CD4-positive, alpha-beta T cell (primary cell): ENCODE measurements at regions not wholly inside any gene's neighbourhood (a gene's known extent, or its start where the extent isn't known, plus 50 kb on each side); places are given as distances from the start of the nearest gene placed in this dataset.

Source experiments
- ATAC-seq: fragments of 200-7000 bp; cut with Tn5 transposase; one replicate; pipeline ENCODE4 v1.10.0; 2022; ENCODE audit warnings: mild to moderate bottlenecking; ENCODE audit not compliant: poor library complexity
- CTCF ChIA-PET: fragments of 350-600 bp; sonication (Branson Sonifier 250); formaldehyde crosslinking; loops from one replicate; lab custom pipeline; 2021; ENCODE audit warnings: antibody characterized with exemption, inconsistent platforms; lab: Charles Lee
- POLR2A ChIA-PET: fragments of 350-600 bp; sonication (Branson Sonifier 250); formaldehyde crosslinking; loops from one replicate; lab custom pipeline; 2021; ENCODE audit warnings: antibody characterized with exemption, inconsistent platforms; lab: Charles Lee
- DNase-seq, 14 experiments: peaks; one replicate each; pipeline ENCODE4 v3.0.0-alpha.2; 2013 to 2020; ENCODE audit warnings: mixed read lengths in 2 of 14
- H3K27ac ChIP-seq, 2 donors: one replicate each; pipeline versions ENCODE4 v1.5.1 to v1.7.0; 2013; ENCODE audit warnings: low read length in 2 of 2, low read depth in 1 of 2, mild to moderate bottlenecking in 1 of 2
- H3K27me3 ChIP-seq, 2 experiments: 1 replicate in 1 of 2; 2 replicates in 1 of 2; pipeline versions ENCODE4 v1.6.1 to v1.7.0; 2013; ENCODE audit warnings: low read length in 2 of 2, control low read depth in 1 of 2, mild to moderate bottlenecking in 1 of 2, moderate library complexity in 1 of 2; ENCODE audit not compliant: insufficient read depth in 2 of 2, control insufficient read depth in 1 of 2
- H3K36me3 ChIP-seq: one replicate; pipeline ENCODE4 v1.6.1; 2013; ENCODE audit warnings: low read length, control low read depth; ENCODE audit not compliant: insufficient read depth
- H3K4me1 ChIP-seq: one replicate; pipeline ENCODE4 v1.6.1; 2013; ENCODE audit warnings: low read length, control low read depth; ENCODE audit not compliant: insufficient read depth
- H3K4me3 ChIP-seq: one replicate; pipeline ENCODE4 v1.5.1; 2013; ENCODE audit warnings: mild to moderate bottlenecking, low read length, moderate library complexity
- H3K9me3 ChIP-seq, 2 experiments: 1 replicate in 1 of 2; 2 replicates in 1 of 2; pipeline versions ENCODE4 v1.6.1 to v1.7.0; 2013; ENCODE audit warnings: low read length in 2 of 2, mild to moderate bottlenecking in 2 of 2, control low read depth in 1 of 2, moderate library complexity in 1 of 2; ENCODE audit not compliant: control insufficient read depth in 1 of 2, insufficient read depth in 1 of 2
- H3K27ac Mint-ChIP-seq: one replicate; pipeline ENCODE4 v1.8.0; 2020; ENCODE audit warnings: mixed read lengths
- H3K27me3 Mint-ChIP-seq: one replicate; pipeline ENCODE4 v1.8.0; 2021; ENCODE audit warnings: mixed read lengths
- H3K36me3 Mint-ChIP-seq: one replicate; pipeline ENCODE4 v1.8.0; 2021; ENCODE audit warnings: low read depth, mixed read lengths
- H3K4me1 Mint-ChIP-seq: one replicate; pipeline ENCODE4 v1.8.0; 2021; ENCODE audit warnings: low read depth, mixed read lengths
- H3K4me3 Mint-ChIP-seq: one replicate; pipeline ENCODE4 v1.8.0; 2020; ENCODE audit warnings: mild to moderate bottlenecking, mixed read lengths
- H3K9me3 Mint-ChIP-seq: one replicate; pipeline ENCODE4 v1.8.0; 2020; ENCODE audit warnings: mixed read lengths
- CTCF ChIP-seq: fragments of 200-600 bp; IDR thresholded peaks from one replicate; pipeline ENCODE4 v1.8.0; 2022; ENCODE audit warnings: antibody characterized with exemption, mild to moderate bottlenecking
- intact Hi-C, 2 experiments: fragments of 100-400 bp; cut with DNase I in 1 of 2; cut with micrococcal nuclease in 1 of 2; formaldehyde crosslinking; loops; one replicate each; pipeline versions ENCODE4 v1.15.1 to v1.9.0; 2023 to 2025; cut with DNase I, micrococcal nuclease

- intact Hi-C loops = no loop called here
- Histone ChIP-seq H3K4me3 (no peak overlapping the region), H3K27ac (no peak overlapping the region), H3K27me3 (no peaks in the 10 kb centered on the region), H3K9me3 (peaks cover 0 to 4% of the 10 kb centered on the region in 2 experiments), H3K4me1 (no peaks in the 10 kb centered on the region), H3K36me3 (no peaks in the 10 kb centered on the region)
- no peak for TF ChIP-seq CTCF
- DNase-seq (no peak), ATAC-seq (no peak)
- H3K36me3 Mint-ChIP-seq = no peaks in the 10 kb centered on the region
- ChIA-PET CTCF (no interaction called here), POLR2A (no interaction called here)
- H3K27ac Mint-ChIP-seq = no peak overlapping the region
- no peak overlapping the region for H3K4me3 Mint-ChIP-seq
- peaks cover 4% of the 10 kb centered on the region for H3K9me3 Mint-ChIP-seq
- no peaks in the 10 kb centered on the region for H3K27me3 Mint-ChIP-seq
- H3K4me1 Mint-ChIP-seq = no peaks in the 10 kb centered on the region
Observed at GRCh38 chr2:49840428-49840975, 686.2 kb upstream of the FSHR start.

- no peak overlapping the region for H3K4me3 Mint-ChIP-seq
- peaks cover 4% of the 10 kb centered on the region for H3K9me3 Mint-ChIP-seq
- peaks cover 0 to 4% of the 10 kb centered on the region in 2 experiments for H3K9me3 ChIP-seq
- H3K4me1 ChIP-seq = no peaks in the 10 kb centered on the region
- H3K27me3 ChIP-seq = no peaks in the 10 kb centered on the region
- no peaks in the 10 kb centered on the region for H3K36me3 Mint-ChIP-seq
- TF ChIP-seq CTCF = no peak
- POLR2A ChIA-PET = no interaction called here
- CTCF ChIA-PET = no interaction called here
- intact Hi-C loops = no loop called here
- no peaks in the 10 kb centered on the region for H3K27me3 Mint-ChIP-seq
- H3K36me3 ChIP-seq = no peaks in the 10 kb centered on the region
- no peaks in the 10 kb centered on the region for H3K4me1 Mint-ChIP-seq
- H3K27ac ChIP-seq = no peak overlapping the region
- H3K27ac Mint-ChIP-seq = no peak overlapping the region
- no peak overlapping the region for H3K4me3 ChIP-seq
- DNase-seq = no peak
- ATAC-seq = no peak
Observed at GRCh38 chr2:49839818-49840217, 685.5 kb upstream of the FSHR start.

- Histone ChIP-seq H3K4me1 (no peaks in the 10 kb centered on the region), H3K27ac (no peak overlapping the region), H3K4me3 (no peak overlapping the region), H3K36me3 (no peaks in the 10 kb centered on the region), H3K9me3 (no peaks in the 10 kb centered on the region), H3K27me3 (no peaks in the 10 kb centered on the region)
- Mint-ChIP-seq H3K4me3 (no peak overlapping the region), H3K27ac (no peak overlapping the region), H3K36me3 (no peaks in the 10 kb centered on the region), H3K27me3 (no peaks in the 10 kb centered on the region), H3K4me1 (no peaks in the 10 kb centered on the region), H3K9me3 (no peaks in the 10 kb centered on the region)
- intact Hi-C loops = no loop called here
- ChIA-PET CTCF (no interaction called here), POLR2A (no interaction called here)
- no peak for TF ChIP-seq CTCF
- ATAC-seq (no peak), DNase-seq (no peak)
Observed at GRCh38 chr2:49837561-49838293, 683.4 kb upstream of the FSHR start.
